Prostate gland (tissue), 2 donors: ENCODE measurements at regions not wholly inside any gene's neighbourhood (a gene's known extent, or its start where the extent isn't known, plus 50 kb on each side); places are given as distances from the start of the nearest gene placed in this dataset.

Experiments
- POLR2AphosphoS5 ChIP-seq: sonication (generic); formaldehyde crosslinking; IDR thresholded peaks from one replicate; pipeline ENCODE4 v1.6.1; 2017; ENCODE audit warnings: antibody characterized with exemption
- TF ChIP-seq, protein P1 (sequence below), 4 experiments: fragments of 200-600 bp in 2 of 4; fragments of 450-650 bp in 2 of 4; sonication (generic) in 2 of 4; IDR thresholded peaks; 1 replicate in 3 of 4; 2 replicates in 1 of 4; pipeline ENCODE4 v1.5.1; 2016 to 2019; ENCODE audit warnings: antibody characterized with exemption in 4 of 4, mild to moderate bottlenecking in 2 of 4, moderate library complexity in 2 of 4

DNA sequence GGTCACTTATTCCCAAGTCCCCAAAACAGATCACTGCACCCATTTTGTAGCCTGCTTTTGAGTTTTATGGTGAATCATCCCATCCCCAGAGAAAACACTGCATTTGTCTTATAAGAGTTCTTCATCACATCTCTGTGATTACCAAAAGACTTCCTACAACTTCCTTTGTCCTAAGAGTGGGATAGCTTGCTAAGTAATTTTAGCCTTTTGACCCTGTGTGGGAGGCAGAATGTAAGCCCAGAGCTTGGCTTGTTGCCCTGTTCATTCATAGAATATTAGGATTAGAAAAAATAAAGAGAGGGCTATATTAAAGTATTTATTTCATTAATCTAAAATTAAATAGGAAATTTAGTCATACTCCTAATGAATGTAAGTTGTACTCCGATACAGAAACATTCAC is 213.3 kb downstream of the MZT1 start:
- TF ChIP-seq, protein P1, sequence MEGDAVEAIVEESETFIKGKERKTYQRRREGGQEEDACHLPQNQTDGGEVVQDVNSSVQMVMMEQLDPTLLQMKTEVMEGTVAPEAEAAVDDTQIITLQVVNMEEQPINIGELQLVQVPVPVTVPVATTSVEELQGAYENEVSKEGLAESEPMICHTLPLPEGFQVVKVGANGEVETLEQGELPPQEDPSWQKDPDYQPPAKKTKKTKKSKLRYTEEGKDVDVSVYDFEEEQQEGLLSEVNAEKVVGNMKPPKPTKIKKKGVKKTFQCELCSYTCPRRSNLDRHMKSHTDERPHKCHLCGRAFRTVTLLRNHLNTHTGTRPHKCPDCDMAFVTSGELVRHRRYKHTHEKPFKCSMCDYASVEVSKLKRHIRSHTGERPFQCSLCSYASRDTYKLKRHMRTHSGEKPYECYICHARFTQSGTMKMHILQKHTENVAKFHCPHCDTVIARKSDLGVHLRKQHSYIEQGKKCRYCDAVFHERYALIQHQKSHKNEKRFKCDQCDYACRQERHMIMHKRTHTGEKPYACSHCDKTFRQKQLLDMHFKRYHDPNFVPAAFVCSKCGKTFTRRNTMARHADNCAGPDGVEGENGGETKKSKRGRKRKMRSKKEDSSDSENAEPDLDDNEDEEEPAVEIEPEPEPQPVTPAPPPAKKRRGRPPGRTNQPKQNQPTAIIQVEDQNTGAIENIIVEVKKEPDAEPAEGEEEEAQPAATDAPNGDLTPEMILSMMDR (IDR thresholded peaks at IDR 0.05) = no peak
- TF ChIP-seq POLR2AphosphoS5 = no peak
